Loucy (cell line): ENCODE measurements at regions not wholly inside any gene's neighbourhood (a gene's known extent, or its start where the extent isn't known, plus 50 kb on each side); places are given as distances from the start of the nearest gene placed in this dataset.

Experiments used
- H2AFZ ChIP-seq: fragments of 200-600 bp; sonication (generic); 2 replicates; pipeline ENCODE4 v1.6.0; 2016; ENCODE audit warnings: antibody characterized with exemption, mild to moderate bottlenecking, low read length, moderate library complexity
- H3F3A ChIP-seq: fragments of 200-600 bp; 2 replicates; pipeline ENCODE4 v1.6.0; 2016; ENCODE audit warnings: antibody characterized with exemption, low read depth, mild to moderate bottlenecking
- H3K27me3 ChIP-seq: fragments of 200-600 bp; sonication (generic); 2 replicates; pipeline ENCODE4 v1.6.1; 2014; ENCODE audit warnings: low read length, mild to moderate bottlenecking; ENCODE audit not compliant: insufficient read depth, poor library complexity, severe bottlenecking
- H3K36me3 ChIP-seq: fragments of 200-600 bp; sonication (generic); 2 replicates; pipeline ENCODE4 v1.6.1; 2016; ENCODE audit warnings: low read length; ENCODE audit not compliant: insufficient read depth
- H3K4me1 ChIP-seq: fragments of 200-600 bp; sonication (generic); 2 replicates; pipeline ENCODE4 v1.5.1; 2014; ENCODE audit warnings: low read length, mild to moderate bottlenecking; ENCODE audit not compliant: insufficient read depth, poor library complexity, severe bottlenecking
- H3K4me2 ChIP-seq: fragments of 200-600 bp; sonication (generic); 2 replicates; pipeline ENCODE4 v1.6.0; 2014; ENCODE audit warnings: antibody characterized with exemption, low read length, low read depth, mild to moderate bottlenecking; ENCODE audit not compliant: poor library complexity, severe bottlenecking
- H3K4me3 ChIP-seq: fragments of 200-600 bp; sonication (generic); 2 replicates; pipeline ENCODE4 v1.5.1; 2014; ENCODE audit warnings: low read length, mild to moderate bottlenecking, mixed read lengths; ENCODE audit not compliant: poor library complexity, severe bottlenecking
- H3K79me2 ChIP-seq: fragments of 200-600 bp; sonication (generic); 2 replicates; pipeline ENCODE4 v1.6.1; 2014; ENCODE audit warnings: low read length; ENCODE audit not compliant: insufficient read depth
- H3K9ac ChIP-seq: fragments of 200-600 bp; sonication (generic); 2 replicates; pipeline ENCODE4 v1.6.0; 2014; ENCODE audit warnings: mild to moderate bottlenecking, low read depth, low read length, moderate library complexity; ENCODE audit not compliant: poor library complexity, severe bottlenecking
- H3K9me2 ChIP-seq: fragments of 200-600 bp; sonication (generic); replicated peaks from 2 replicates; pipeline ENCODE4 v1.6.1; 2016; ENCODE audit warnings: low read depth, low read length, mixed read lengths
- H3K9me3 ChIP-seq: fragments of 200-600 bp; sonication (generic); 2 replicates; pipeline ENCODE4 v1.6.1; 2014; ENCODE audit warnings: mild to moderate bottlenecking, antibody characterized with exemption, low read length, low read depth; ENCODE audit not compliant: insufficient read depth
- H4K20me1 ChIP-seq: fragments of 200-600 bp; sonication (generic); 2 replicates; pipeline ENCODE4 v1.6.0; 2014; ENCODE audit warnings: antibody characterized with exemption, low read length, mild to moderate bottlenecking; ENCODE audit not compliant: insufficient read depth, poor library complexity, severe bottlenecking
- CTCF ChIP-seq: fragments of 200-600 bp; sonication (generic); conservative IDR thresholded peaks from 2 replicates; pipeline ENCODE4 v1.5.1; 2014; ENCODE audit warnings: mild to moderate bottlenecking, antibody characterized with exemption, low read length
- EZH2phosphoT487 ChIP-seq: fragments of 200-600 bp; IDR thresholded peaks from 2 replicates; pipeline ENCODE4 v1.6.1; 2018; ENCODE audit warnings: antibody characterized with exemption, mild to moderate bottlenecking, moderate library complexity, borderline replicate concordance

GRCh38 chr1:221227872-221228337, 348.7 kb downstream of the HLX start:
- no peak overlapping the region for H3K4me3 ChIP-seq
- no peak for TF ChIP-seq EZH2phosphoT487
- no peak for TF ChIP-seq CTCF

GRCh38 chr1:221228594-221228993, 349.4 kb downstream of the HLX start:
- no peak overlapping the region for H3K4me2 ChIP-seq
- H4K20me1 ChIP-seq, result no peaks in the 10 kb centered on the region
- H2AFZ ChIP-seq, result no peak overlapping the region

More at GRCh38 chr1:221227872-221228337, 348.7 kb downstream of the HLX start:
- H3K36me3 ChIP-seq, result no peaks in the 10 kb centered on the region
- no peaks in the 10 kb centered on the region for H3K4me1 ChIP-seq
- H3K9me3 ChIP-seq, result no peaks in the 10 kb centered on the region; the same call in 1 of the 2 replicates
- no peaks in the 10 kb centered on the region for H3F3A ChIP-seq
- no peaks in the 10 kb centered on the region for H3K9me2 ChIP-seq
- no peaks in the 10 kb centered on the region for H4K20me1 ChIP-seq
- no peak overlapping the region for H3K4me2 ChIP-seq
- 0 out of 2 replicates have a peak overlapping the region, but pooled peaks have one; percentile 26 for H2AFZ ChIP-seq
- no peaks in the 10 kb centered on the region for H3K79me2 ChIP-seq
- no peak overlapping the region for H3K9ac ChIP-seq
- no peaks in the 10 kb centered on the region for H3K27me3 ChIP-seq

GRCh38 chr1:221230605-221231004, 351.4 kb downstream of the HLX start:
- TF ChIP-seq EZH2phosphoT487, result no peak
- no peak for TF ChIP-seq CTCF
- Histone ChIP-seq H3K9me2 (no peaks in the 10 kb centered on the region), H3K27me3 (no peaks in the 10 kb centered on the region), H3K4me2 (no peak overlapping the region), H4K20me1 (no peaks in the 10 kb centered on the region), H3F3A (no peaks in the 10 kb centered on the region), H2AFZ (no peak overlapping the region), H3K9me3 (no peaks in the 10 kb centered on the region), H3K9ac (no peak overlapping the region), H3K4me3 (no peak overlapping the region), H3K79me2 (no peaks in the 10 kb centered on the region), H3K4me1 (no peaks in the 10 kb centered on the region), H3K36me3 (no peaks in the 10 kb centered on the region)

More at GRCh38 chr1:221228594-221228993, 349.4 kb downstream of the HLX start:
- Histone ChIP-seq H3K9me2 (no peaks in the 10 kb centered on the region), H3K4me3 (no peak overlapping the region), H3K9me3 (no peaks in the 10 kb centered on the region), H3K9ac (no peak overlapping the region), H3K36me3 (no peaks in the 10 kb centered on the region), H3K27me3 (no peaks in the 10 kb centered on the region), H3K4me1 (no peaks in the 10 kb centered on the region), H3K79me2 (no peaks in the 10 kb centered on the region), H3F3A (no peaks in the 10 kb centered on the region)
- TF ChIP-seq CTCF, result no peak
- TF ChIP-seq EZH2phosphoT487, result no peak
